PC-9 (cell line): ENCODE measurements at regions not wholly inside any gene's neighbourhood (a gene's known extent, or its start where the extent isn't known, plus 50 kb on each side); places are given as distances from the start of the nearest gene placed in this dataset.

Source experiments
- EZH2 ChIP-seq: fragments of 200-600 bp; sonication (generic); IDR thresholded peaks from 2 replicates; pipeline ENCODE4 v1.8.0; 2017; ENCODE audit warnings: antibody characterized with exemption, low read depth
- TF ChIP-seq, protein P1 (sequence below): fragments of 200-600 bp; sonication (generic); conservative IDR thresholded peaks from 2 replicates; pipeline ENCODE4 v1.6.1; 2017; ENCODE audit warnings: mixed run types, antibody characterized with exemption, mild to moderate bottlenecking, moderate library complexity

DNA sequence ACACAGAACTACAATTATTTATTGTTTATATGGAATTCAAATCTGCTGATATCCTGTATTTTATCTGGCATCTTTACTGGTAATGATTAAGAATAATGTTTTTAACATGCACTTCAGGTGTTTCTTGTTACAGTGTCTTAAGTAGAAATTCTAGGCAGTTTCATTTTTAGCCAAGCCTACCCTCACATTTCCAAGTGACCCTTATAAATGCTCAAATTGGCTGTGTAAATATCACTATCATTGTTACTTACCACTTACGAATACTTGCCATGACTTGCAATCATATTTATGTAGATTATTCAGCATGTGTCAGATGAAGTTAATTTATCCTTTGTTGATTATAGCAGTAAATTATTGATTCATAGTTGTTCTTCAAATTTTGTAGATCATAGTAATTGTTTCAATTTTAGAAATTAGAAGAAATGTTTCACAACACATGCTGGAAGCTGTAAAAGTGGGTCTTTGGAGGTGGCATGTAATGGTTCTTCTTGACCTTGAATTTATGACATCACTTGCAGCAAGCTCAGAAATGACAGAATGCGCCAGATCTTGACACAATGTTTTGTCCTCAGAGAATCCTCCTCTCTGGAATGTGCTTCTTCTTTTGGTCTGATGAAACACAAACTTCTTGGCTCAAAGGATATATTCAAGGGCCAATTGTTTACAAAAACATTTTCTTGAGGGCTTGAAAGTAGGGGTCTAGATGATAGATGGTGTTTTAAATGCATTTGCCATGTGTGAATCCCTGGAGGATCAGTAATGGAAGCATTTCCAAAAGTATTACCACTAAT, 471.8 kb downstream of the COL12A1 start:
- TF ChIP-seq, protein P1, sequence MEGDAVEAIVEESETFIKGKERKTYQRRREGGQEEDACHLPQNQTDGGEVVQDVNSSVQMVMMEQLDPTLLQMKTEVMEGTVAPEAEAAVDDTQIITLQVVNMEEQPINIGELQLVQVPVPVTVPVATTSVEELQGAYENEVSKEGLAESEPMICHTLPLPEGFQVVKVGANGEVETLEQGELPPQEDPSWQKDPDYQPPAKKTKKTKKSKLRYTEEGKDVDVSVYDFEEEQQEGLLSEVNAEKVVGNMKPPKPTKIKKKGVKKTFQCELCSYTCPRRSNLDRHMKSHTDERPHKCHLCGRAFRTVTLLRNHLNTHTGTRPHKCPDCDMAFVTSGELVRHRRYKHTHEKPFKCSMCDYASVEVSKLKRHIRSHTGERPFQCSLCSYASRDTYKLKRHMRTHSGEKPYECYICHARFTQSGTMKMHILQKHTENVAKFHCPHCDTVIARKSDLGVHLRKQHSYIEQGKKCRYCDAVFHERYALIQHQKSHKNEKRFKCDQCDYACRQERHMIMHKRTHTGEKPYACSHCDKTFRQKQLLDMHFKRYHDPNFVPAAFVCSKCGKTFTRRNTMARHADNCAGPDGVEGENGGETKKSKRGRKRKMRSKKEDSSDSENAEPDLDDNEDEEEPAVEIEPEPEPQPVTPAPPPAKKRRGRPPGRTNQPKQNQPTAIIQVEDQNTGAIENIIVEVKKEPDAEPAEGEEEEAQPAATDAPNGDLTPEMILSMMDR: no peak
- TF ChIP-seq EZH2: no peak
